Upper lobe of left lung (tissue), 6 donors: ENCODE measurements at regions not wholly inside any gene's neighbourhood (a gene's known extent, or its start where the extent isn't known, plus 50 kb on each side); places are given as distances from the start of the nearest gene placed in this dataset.
A peak's percentile ranks its signal among the peaks of the same experiment; 100 is the strongest.

Experiments
- ATAC-seq, 2 donors: fragments of 200-7000 bp; cut with Tn5 transposase; one replicate each; pipeline ENCODE4 v1.9.1; 2022; ENCODE audit warnings: mild to moderate bottlenecking in 2 of 2, moderate library complexity in 2 of 2; ENCODE audit not compliant: low FRiP score in 2 of 2
- DNase-seq, 2 donors: peaks; one replicate each; pipeline ENCODE4 v3.0.0-alpha.2; 2019 to 2020
- H3K27ac ChIP-seq, 4 donors: fragments of 200-600 bp; sonication (generic); one replicate each; pipeline ENCODE4 v1.5.1; 2016 to 2019
- H3K27me3 ChIP-seq, 4 donors: fragments of 200-600 bp; sonication (generic); one replicate each; pipeline ENCODE4 v1.5.1; 2017 to 2019
- H3K36me3 ChIP-seq, 4 donors: fragments of 200-600 bp; sonication (generic); one replicate each; pipeline ENCODE4 v1.5.1; 2016 to 2019
- H3K4me1 ChIP-seq, 4 donors: fragments of 200-600 bp; sonication (generic); one replicate each; pipeline ENCODE4 v1.5.1; 2018 to 2019
- H3K4me3 ChIP-seq, 4 donors: fragments of 200-600 bp; sonication (generic); one replicate each; pipeline ENCODE4 v1.5.1; 2017 to 2019; ENCODE audit warnings: mild to moderate bottlenecking in 2 of 4, moderate library complexity in 1 of 4
- H3K9me3 ChIP-seq, 4 donors: fragments of 200-600 bp; sonication (generic); one replicate each; pipeline ENCODE4 v1.5.1; 2018 to 2019
- EP300 ChIP-seq, 4 donors: sonication (generic); formaldehyde crosslinking; IDR thresholded peaks; one replicate each; pipeline ENCODE4 v1.5.1; 2017; ENCODE audit warnings: antibody characterized with exemption in 4 of 4, control low read depth in 2 of 4
- POLR2A ChIP-seq, 4 donors: fragments of 450-650 bp; IDR thresholded peaks; one replicate each; pipeline ENCODE4 v1.5.1; 2016 to 2017; ENCODE audit warnings: antibody characterized with exemption in 4 of 4, mild to moderate bottlenecking in 2 of 4
- POLR2AphosphoS5 ChIP-seq, 2 donors: sonication (generic); formaldehyde crosslinking; IDR thresholded peaks; one replicate each; pipeline ENCODE4 v1.5.1; 2017; ENCODE audit warnings: antibody characterized with exemption in 2 of 2
- WGBS, 2 donors: methylation state at CpG; one replicate each; pipeline ENCODE4 v1.1.5; 2017 to 2018; 5-methylcytosine and 5-hydroxymethylcytosine counted together
- TF ChIP-seq, protein P1 (sequence below), 6 experiments: fragments of 450-650 bp in 4 of 6; fragments of 200-600 bp in 2 of 6; sonication (generic) in 2 of 6; IDR thresholded peaks; one replicate each; pipeline ENCODE4 v1.5.1; 2016 to 2019; ENCODE audit warnings: antibody characterized with exemption in 6 of 6
- donor health status: DM: no; HTN: no; CAD: no; lungs with moderate emphysema.
- donor health status: DM: no; HTN: yes; CAD: no; lungs with severe emphysema.

DNA sequence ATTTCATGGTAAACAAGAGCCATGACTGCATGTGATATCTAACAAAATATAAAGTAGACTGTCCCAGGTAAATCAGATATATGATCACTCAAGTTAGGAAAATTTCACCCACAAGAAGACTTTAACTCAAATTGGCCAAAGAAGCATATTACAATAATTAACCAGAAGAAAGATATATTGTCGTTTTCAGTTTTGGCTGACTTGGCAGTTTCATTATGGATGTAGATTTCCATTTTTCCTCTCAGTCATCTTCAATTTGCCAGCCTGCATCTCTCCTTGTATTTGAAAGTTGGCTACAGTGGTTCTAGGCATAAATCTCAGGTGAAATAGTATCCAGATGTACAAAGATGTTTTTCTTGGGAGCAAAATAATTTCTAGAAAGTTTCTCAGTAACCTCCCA, 761.6 kb downstream of the LRFN5 start:
- H3K36me3 ChIP-seq = no peaks in the 10 kb centered on the region
- no peak overlapping the region for H3K27ac ChIP-seq
- H3K4me3 ChIP-seq = no peak overlapping the region
- no peaks in the 10 kb centered on the region for H3K27me3 ChIP-seq
- DNase-seq (no peak), ATAC-seq (no peak)
- WGBS, 2 donors = 74 to 90% methylated on average over 1 of the region's 1 CpG
- H3K9me3 ChIP-seq = no peaks in the 10 kb centered on the region
- H3K4me1 ChIP-seq = no peaks in the 10 kb centered on the region
- TF ChIP-seq POLR2A (IDR thresholded peaks at IDR 0.05) = no peak
- TF ChIP-seq, protein P1, sequence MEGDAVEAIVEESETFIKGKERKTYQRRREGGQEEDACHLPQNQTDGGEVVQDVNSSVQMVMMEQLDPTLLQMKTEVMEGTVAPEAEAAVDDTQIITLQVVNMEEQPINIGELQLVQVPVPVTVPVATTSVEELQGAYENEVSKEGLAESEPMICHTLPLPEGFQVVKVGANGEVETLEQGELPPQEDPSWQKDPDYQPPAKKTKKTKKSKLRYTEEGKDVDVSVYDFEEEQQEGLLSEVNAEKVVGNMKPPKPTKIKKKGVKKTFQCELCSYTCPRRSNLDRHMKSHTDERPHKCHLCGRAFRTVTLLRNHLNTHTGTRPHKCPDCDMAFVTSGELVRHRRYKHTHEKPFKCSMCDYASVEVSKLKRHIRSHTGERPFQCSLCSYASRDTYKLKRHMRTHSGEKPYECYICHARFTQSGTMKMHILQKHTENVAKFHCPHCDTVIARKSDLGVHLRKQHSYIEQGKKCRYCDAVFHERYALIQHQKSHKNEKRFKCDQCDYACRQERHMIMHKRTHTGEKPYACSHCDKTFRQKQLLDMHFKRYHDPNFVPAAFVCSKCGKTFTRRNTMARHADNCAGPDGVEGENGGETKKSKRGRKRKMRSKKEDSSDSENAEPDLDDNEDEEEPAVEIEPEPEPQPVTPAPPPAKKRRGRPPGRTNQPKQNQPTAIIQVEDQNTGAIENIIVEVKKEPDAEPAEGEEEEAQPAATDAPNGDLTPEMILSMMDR (IDR thresholded peaks at IDR 0.05) = no peak
- no peak for TF ChIP-seq POLR2AphosphoS5 (IDR thresholded peaks at IDR 0.05)
- no peak for TF ChIP-seq EP300 (IDR thresholded peaks at IDR 0.05)

DNA sequence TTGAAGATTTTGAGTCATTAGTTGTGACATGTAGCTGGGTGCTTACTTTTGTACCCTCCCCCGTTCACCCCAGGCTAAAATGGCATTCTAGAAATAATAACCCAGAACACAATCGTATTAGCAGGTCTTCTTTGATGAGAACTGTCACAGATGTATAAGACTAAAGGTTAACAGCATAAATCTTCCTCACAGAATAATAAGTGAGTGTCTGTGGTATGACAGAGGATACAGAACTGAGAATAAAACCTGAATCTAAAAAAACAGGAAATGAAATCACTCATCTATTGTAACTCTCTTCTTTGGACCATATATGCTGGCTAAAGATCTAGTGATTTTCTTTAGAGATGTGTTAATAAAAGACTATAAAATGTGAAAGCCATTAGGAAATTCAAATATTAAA, 746.6 kb downstream of the LRFN5 start:
- TF ChIP-seq EP300 (IDR thresholded peaks at IDR 0.05) (no peak), POLR2A (IDR thresholded peaks at IDR 0.05) (no peak), POLR2AphosphoS5 (IDR thresholded peaks at IDR 0.05) (no peak)
- TF ChIP-seq, protein P1 (IDR thresholded peaks at IDR 0.05) = no peak
- Histone ChIP-seq H3K4me1 (no peaks in the 10 kb centered on the region), H3K4me3 (no peak overlapping the region), H3K36me3 (no peaks in the 10 kb centered on the region), H3K27ac (no peak overlapping the region), H3K9me3 (no peaks in the 10 kb centered on the region), H3K27me3 (no peaks in the 10 kb centered on the region)
- no peak for ATAC-seq
- WGBS, 2 donors = 67 to 73% methylated on average over 2 of the region's 2 CpGs
- DNase-seq = no peak

DNA sequence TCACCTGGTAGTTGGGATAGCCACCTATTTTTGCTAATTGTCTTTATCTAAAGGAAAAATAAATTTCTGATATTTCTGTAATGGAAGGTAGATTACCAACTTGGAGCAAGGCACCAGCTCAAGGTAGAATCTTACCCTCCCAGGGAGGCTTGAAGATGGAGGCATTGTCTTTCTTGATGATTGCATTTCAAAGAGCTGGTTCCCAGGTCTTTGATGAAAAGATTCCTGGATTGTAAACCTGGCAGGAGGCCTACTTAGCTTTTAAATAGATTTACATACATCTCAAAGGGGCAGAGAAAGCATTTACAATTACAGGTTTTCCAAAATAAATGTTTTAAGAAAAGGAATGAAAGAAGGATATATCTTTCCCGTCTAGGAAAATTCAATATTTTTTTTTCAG, 729.2 kb downstream of the LRFN5 start:
- no peak overlapping the region for H3K27ac ChIP-seq
- H3K36me3 ChIP-seq = no peaks in the 10 kb centered on the region
- no peak overlapping the region for H3K4me3 ChIP-seq
- no peak for TF ChIP-seq POLR2A (IDR thresholded peaks at IDR 0.05)
- TF ChIP-seq EP300 (IDR thresholded peaks at IDR 0.05) = no peak
- TF ChIP-seq POLR2AphosphoS5 (IDR thresholded peaks at IDR 0.05) = no peak
- TF ChIP-seq, protein P1 (IDR thresholded peaks at IDR 0.05) = no peak
- WGBS, 2 donors = 30 to 38% methylated on average over 1 of the region's 1 CpG
- ATAC-seq (no peak), DNase-seq (no peak)
- H3K9me3 ChIP-seq = no peaks in the 10 kb centered on the region
- no peaks in the 10 kb centered on the region for H3K4me1 ChIP-seq
- no peaks in the 10 kb centered on the region for H3K27me3 ChIP-seq

DNA sequence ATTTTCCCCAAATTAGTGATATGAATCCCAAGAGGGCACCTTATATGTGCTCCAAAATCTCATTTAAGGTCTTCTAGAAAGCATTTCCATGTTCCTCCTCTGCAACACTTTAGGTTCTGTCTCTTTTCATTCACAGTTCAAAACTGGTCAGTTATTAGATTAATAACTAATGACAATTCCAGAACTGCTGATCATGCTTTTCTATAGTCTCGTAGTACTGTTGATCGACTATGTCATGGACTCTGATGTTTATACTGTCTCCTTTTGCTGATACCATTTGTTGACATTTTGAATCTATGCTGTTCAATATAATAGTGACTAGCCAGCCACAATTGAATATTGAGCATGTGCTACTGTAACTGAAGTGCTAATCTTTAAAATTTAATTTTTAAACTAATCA, 728.3 kb downstream of the LRFN5 start:
- H3K36me3 ChIP-seq = no peaks in the 10 kb centered on the region
- no peak overlapping the region for H3K4me3 ChIP-seq
- no peaks in the 10 kb centered on the region for H3K4me1 ChIP-seq
- DNase-seq (no peak), ATAC-seq (no peak)
- no peaks in the 10 kb centered on the region for H3K9me3 ChIP-seq
- H3K27me3 ChIP-seq = no peaks in the 10 kb centered on the region
- H3K27ac ChIP-seq = no peak overlapping the region
- TF ChIP-seq POLR2AphosphoS5 (IDR thresholded peaks at IDR 0.05) (no peak), POLR2A (IDR thresholded peaks at IDR 0.05) (no peak), EP300 (IDR thresholded peaks at IDR 0.05) (no peak)
- TF ChIP-seq, protein P1 (IDR thresholded peaks at IDR 0.05) = no peak
- whole genome bisulfite sequencing, 2 donors = 87 to 89% methylated on average over 2 of the region's 2 CpGs

DNA sequence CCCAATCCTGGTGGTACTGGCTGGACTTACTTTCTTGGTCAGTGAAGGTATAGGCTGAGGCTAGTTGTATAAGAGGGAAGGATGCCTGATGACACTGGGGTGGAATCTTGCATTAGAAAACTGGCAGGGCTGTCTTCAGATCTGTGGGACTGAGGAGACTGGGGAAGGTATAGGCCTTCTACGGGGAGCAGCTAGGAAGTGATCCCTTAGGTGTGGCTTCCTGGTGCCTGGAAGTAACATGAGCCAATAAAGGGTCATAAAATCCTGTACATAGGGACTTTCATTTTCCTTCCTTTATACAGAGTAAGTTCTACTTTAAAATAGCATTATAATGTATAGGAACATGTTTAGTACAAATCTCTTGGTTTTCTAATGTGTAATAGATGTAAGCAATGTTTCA, 716.8 kb downstream of the LRFN5 start:
- Histone ChIP-seq H3K27me3 (no peaks in the 10 kb centered on the region), H3K36me3 (no peaks in the 10 kb centered on the region), H3K4me1 (no peaks in the 10 kb centered on the region), H3K9me3 (no peaks in the 10 kb centered on the region), H3K27ac (no peak overlapping the region), H3K4me3 (no peak overlapping the region)
- WGBS, 2 donors = 41 to 52% methylated on average over 1 of the region's 1 CpG
- DNase-seq (no peak), ATAC-seq (peak in 1 of 2 donors; percentile 32)
- TF ChIP-seq POLR2A (IDR thresholded peaks at IDR 0.05) = no peak
- TF ChIP-seq EP300 (IDR thresholded peaks at IDR 0.05) = no peak
- TF ChIP-seq, protein P1 (IDR thresholded peaks at IDR 0.05) = no peak
- TF ChIP-seq POLR2AphosphoS5 (IDR thresholded peaks at IDR 0.05) = no peak
